Transverse colon (tissue), 4 donors: ENCODE measurements at regions not wholly inside any gene's neighbourhood (a gene's known extent, or its start where the extent isn't known, plus 50 kb on each side); places are given as distances from the start of the nearest gene placed in this dataset.

ENCODE experiments used
- DNase-seq: peaks from one replicate; pipeline ENCODE4 v3.0.0-alpha.2; 2019
- H3K27ac ChIP-seq, 4 donors: fragments of 200-600 bp; sonication (generic); 2 replicates each; pipeline ENCODE4 v1.5.1; 2016 to 2018; ENCODE audit warnings: inconsistent platforms in 4 of 4
- H3K27me3 ChIP-seq: fragments of 200-600 bp; sonication (generic); 2 replicates; pipeline ENCODE4 v1.5.1; 2017; ENCODE audit warnings: inconsistent platforms
- H3K36me3 ChIP-seq, 4 donors: fragments of 200-600 bp; sonication (generic); 2 replicates each; pipeline ENCODE4 v1.5.1; 2017 to 2019; ENCODE audit warnings: inconsistent platforms in 4 of 4
- H3K4me1 ChIP-seq, 4 donors: fragments of 200-600 bp; sonication (generic); 2 replicates each; pipeline ENCODE4 v1.5.1; 2017 to 2020; ENCODE audit warnings: inconsistent platforms in 4 of 4
- H3K4me3 ChIP-seq, 4 donors: fragments of 200-600 bp; sonication (generic); 1 replicate in 1 of 4; 2 replicates in 3 of 4; pipeline versions ENCODE4 v1.5.1 to v1.6.1; 2017 to 2019; ENCODE audit warnings: inconsistent platforms in 4 of 4
- H3K9me3 ChIP-seq, 2 donors: fragments of 200-600 bp; sonication (generic); 2 replicates each; pipeline ENCODE4 v1.5.1; 2017 to 2019; ENCODE audit warnings: inconsistent platforms in 2 of 2
- EP300 ChIP-seq: sonication (generic); formaldehyde crosslinking; IDR thresholded peaks from one replicate; pipeline ENCODE4 v1.6.1; 2017; ENCODE audit warnings: antibody characterized with exemption, low read depth
- POLR2A ChIP-seq: fragments of 450-650 bp; IDR thresholded peaks from one replicate; pipeline ENCODE4 v1.6.1; 2016; ENCODE audit warnings: antibody characterized with exemption, mild to moderate bottlenecking, moderate library complexity
- POLR2AphosphoS5 ChIP-seq, 3 donors: sonication (generic); formaldehyde crosslinking; IDR thresholded peaks; one replicate each; pipeline ENCODE4 v1.6.1; 2016; ENCODE audit warnings: antibody characterized with exemption in 3 of 3
- WGBS, 2 donors: methylation state at CpG; one replicate each; pipeline ENCODE4 v1.1.5; 2018; ENCODE audit warnings: low coverage in 1 of 2; 5-methylcytosine and 5-hydroxymethylcytosine counted together
- in situ Hi-C, 4 donors: fragments of 200-750 bp; cut with MboI; loops; one replicate each; pipeline versions ENCODE4 v1.15.0 to v1.15.1; 2017; ENCODE audit warnings: low sequenced_read_pairs in 3 of 4, low pct_ligation_motif_present in 1 of 4, low pct_unique_long_range_greater_than_20kb in 1 of 4
- intact Hi-C: fragments of 100-400 bp; cut with DNase I; formaldehyde crosslinking; loops from one replicate; pipeline ENCODE4 v1.15.1; 2023; ENCODE audit warnings: low total_unique reads
- TF ChIP-seq, protein P1 (sequence below), 5 experiments: fragments of 200-600 bp in 3 of 5; fragments of 450-650 bp in 2 of 5; sonication (generic) in 3 of 5; IDR thresholded peaks; 1 replicate in 2 of 5; 2 replicates in 3 of 5; pipeline ENCODE4 v1.5.1; 2016 to 2017; ENCODE audit warnings: antibody characterized with exemption in 5 of 5, inconsistent platforms in 3 of 5, mild to moderate bottlenecking in 2 of 5, moderate library complexity in 1 of 5

DNA sequence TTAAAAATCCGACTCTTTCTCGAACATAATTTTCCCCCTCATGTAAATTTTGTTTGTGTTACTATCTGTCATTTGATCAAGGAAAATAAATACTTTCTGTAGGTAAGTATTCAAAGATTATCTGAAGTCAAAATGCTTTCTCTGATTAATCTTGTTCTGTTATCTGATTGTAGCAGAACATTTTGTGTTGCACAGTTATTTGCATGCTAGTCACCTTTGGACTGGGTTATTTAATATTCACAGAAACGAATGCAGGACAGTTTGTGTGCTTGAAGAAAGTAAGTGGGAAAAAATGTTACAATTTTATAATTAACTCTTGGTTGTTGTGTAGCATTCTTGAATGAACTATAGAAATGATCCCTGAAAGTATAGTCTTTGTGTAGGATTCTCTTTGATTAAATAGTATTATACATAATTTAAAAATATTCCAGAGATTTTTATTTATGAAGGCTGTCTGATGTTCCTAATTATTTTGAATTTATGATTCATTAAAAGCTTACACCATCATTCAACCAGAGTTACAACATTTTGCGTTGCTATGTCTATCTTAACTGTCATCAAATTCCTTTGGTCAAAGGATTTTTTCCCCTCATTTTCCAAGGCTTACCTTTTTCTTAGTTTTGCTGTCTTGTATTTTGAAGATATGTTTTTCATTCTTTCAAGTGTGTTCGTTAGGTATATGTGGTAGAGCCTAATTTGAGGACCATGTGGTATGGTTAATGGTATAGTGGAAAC is 176.6 kb downstream of the GIPC2 start:
- Histone ChIP-seq H3K4me1 (peaks cover 0 to 10% (median 2%) of the 10 kb centered on the region in 4 donors), H3K9me3 (peaks cover 8% of the 10 kb centered on the region in 2 donors), H3K36me3 (no peaks in the 10 kb centered on the region), H3K27me3 (no peaks in the 10 kb centered on the region), H3K27ac (no peak overlapping the region), H3K4me3 (no peak overlapping the region)
- DNase-seq, result no peak
- intact Hi-C loops, result no loop called here
- in situ Hi-C loops, result no loop called here
- 71 to 76% methylated on average over 5 of the region's 5 CpGs for WGBS, 2 donors
- no peak for TF ChIP-seq POLR2AphosphoS5 (IDR thresholded peaks at IDR 0.05)
- TF ChIP-seq POLR2A, result no peak
- TF ChIP-seq, protein P1, sequence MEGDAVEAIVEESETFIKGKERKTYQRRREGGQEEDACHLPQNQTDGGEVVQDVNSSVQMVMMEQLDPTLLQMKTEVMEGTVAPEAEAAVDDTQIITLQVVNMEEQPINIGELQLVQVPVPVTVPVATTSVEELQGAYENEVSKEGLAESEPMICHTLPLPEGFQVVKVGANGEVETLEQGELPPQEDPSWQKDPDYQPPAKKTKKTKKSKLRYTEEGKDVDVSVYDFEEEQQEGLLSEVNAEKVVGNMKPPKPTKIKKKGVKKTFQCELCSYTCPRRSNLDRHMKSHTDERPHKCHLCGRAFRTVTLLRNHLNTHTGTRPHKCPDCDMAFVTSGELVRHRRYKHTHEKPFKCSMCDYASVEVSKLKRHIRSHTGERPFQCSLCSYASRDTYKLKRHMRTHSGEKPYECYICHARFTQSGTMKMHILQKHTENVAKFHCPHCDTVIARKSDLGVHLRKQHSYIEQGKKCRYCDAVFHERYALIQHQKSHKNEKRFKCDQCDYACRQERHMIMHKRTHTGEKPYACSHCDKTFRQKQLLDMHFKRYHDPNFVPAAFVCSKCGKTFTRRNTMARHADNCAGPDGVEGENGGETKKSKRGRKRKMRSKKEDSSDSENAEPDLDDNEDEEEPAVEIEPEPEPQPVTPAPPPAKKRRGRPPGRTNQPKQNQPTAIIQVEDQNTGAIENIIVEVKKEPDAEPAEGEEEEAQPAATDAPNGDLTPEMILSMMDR (IDR thresholded peaks at IDR 0.05), result no peak
- TF ChIP-seq EP300, result no peak

DNA sequence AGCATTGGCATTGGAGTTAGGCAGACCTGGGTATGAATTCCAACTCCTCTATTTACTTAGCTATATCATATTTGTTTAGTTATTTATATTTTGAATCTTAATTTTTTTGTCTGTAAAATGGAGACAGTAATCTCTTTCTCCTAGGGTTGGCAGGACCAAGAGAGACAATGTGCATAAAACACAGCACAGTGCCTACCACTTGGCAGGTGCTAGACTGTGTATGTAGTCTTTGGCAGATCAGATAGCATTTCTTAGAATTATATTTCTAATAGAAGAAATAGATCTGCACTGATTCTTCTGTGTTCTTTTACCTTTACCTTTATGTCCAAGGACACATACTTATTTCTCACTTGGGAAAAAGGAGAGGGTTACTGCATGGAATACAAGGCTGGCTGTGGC is 177.2 kb downstream of the GIPC2 start:
- intact Hi-C loops (no loop called here), in situ Hi-C loops (no loop called here)
- Histone ChIP-seq H3K9me3 (peaks cover 5 to 8% of the 10 kb centered on the region in 2 donors), H3K27ac (no peak overlapping the region), H3K4me3 (no peak overlapping the region), H3K4me1 (peaks cover 0 to 15% (median 4%) of the 10 kb centered on the region in 4 donors), H3K27me3 (no peaks in the 10 kb centered on the region), H3K36me3 (no peaks in the 10 kb centered on the region)
- TF ChIP-seq POLR2A (no peak), POLR2AphosphoS5 (IDR thresholded peaks at IDR 0.05) (no peak), EP300 (no peak)
- TF ChIP-seq, protein P1 (IDR thresholded peaks at IDR 0.05), result no peak
- DNase-seq, result no peak

DNA sequence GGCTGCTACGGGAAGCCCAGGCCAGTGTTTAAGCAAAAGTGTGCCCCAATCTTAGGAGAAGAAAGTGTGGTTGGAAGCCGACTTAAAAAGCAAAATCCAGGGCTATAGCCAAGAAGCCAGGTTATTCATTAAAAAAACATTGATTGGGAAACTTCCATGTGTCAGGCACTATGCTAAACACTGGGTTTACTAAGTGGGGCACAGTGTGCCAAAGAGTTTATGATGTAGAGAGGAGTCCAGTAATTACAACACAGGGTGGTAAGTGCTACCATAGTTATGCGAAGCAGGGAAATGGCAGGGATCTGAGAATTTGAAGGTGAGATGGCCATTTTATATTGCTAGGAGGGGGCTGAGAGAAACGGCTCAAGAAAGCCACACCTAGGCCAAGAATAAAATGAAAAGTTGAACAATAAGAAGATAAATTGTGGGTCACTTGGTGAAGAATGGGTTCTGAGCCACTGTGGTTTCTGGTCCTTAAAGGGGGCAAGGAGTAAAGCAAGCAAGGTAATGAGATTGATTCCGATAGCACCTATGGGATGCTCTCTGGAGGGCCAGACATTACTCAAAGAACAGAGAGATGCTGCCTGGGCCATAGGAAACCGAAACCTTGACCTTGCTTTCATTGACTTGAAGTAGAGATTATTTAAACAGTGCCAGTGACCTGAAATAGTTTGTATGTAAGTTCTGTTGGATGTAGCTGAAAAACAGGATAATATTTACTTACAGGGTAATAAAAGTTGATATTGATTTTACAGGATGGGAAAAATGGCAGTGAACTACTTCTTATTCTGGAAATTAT is 177.8 kb downstream of the GIPC2 start:
- H3K36me3 ChIP-seq, result no peaks in the 10 kb centered on the region
- DNase-seq, result no peak
- H3K4me3 ChIP-seq, result no peak overlapping the region
- H3K9me3 ChIP-seq, result peaks cover 4 to 5% of the 10 kb centered on the region in 2 donors
- WGBS, 2 donors, result 58 to 73% methylated on average over 4 to 6 of the region's 6 CpGs
- intact Hi-C loops (no loop called here), in situ Hi-C loops (no loop called here)
- H3K4me1 ChIP-seq, result peaks cover 0 to 15% (median 5%) of the 10 kb centered on the region in 4 donors
- H3K27ac ChIP-seq, result no peak overlapping the region
- TF ChIP-seq, protein P1 (IDR thresholded peaks at IDR 0.05), result no peak
- TF ChIP-seq EP300, result no peak
- TF ChIP-seq POLR2AphosphoS5 (IDR thresholded peaks at IDR 0.05), result no peak
- TF ChIP-seq POLR2A, result no peak
- no peaks in the 10 kb centered on the region for H3K27me3 ChIP-seq

DNA sequence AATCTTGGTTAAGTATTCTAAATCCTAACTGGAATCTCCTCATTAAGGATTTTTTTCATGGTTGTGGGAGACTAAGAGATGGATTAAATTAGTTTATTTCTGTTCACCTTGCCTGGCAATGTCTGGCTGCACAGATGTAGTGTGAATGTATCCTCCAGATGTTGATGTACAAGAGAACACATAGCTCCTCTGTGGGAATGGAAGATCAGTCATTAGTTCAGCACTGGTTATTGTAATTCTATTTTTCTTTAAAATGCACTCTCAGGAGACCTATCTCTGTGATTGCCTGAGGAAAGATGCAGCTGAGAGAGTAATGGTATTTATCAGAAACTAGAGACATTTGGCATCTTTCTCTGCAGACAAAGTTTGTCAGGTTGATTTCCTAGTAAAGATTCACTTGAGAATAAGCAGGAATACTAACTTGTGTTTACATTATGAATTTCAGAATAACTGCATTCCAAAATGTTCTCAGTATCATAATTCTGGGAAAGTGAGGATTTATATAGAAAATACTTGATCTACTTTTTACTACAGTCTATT is 178.6 kb downstream of the GIPC2 start:
- no peaks in the 10 kb centered on the region for H3K27me3 ChIP-seq
- peaks cover 4 to 5% of the 10 kb centered on the region in 2 donors for H3K9me3 ChIP-seq
- no peak for DNase-seq
- H3K4me1 ChIP-seq, result peaks cover 0 to 15% (median 5%) of the 10 kb centered on the region in 4 donors
- in situ Hi-C loops (no loop called here), intact Hi-C loops (no loop called here)
- no peak overlapping the region for H3K27ac ChIP-seq
- H3K4me3 ChIP-seq, result no peak overlapping the region
- no peaks in the 10 kb centered on the region for H3K36me3 ChIP-seq
- no peak for TF ChIP-seq POLR2AphosphoS5 (IDR thresholded peaks at IDR 0.05)
- TF ChIP-seq POLR2A, result no peak
- TF ChIP-seq, protein P1 (IDR thresholded peaks at IDR 0.05), result no peak
- TF ChIP-seq EP300, result no peak
